Psoas muscle (tissue), 7 donors: ENCODE measurements at regions not wholly inside any gene's neighbourhood (a gene's known extent, or its start where the extent isn't known, plus 50 kb on each side); places are given as distances from the start of the nearest gene placed in this dataset.
"Not testable (repeated sequence)": the region's sequence is repeated elsewhere in the genome, so short reads cannot be mapped to it uniquely, and the experiment has no call there.

Experiments used
- ATAC-seq, 4 donors: fragments of 200-7000 bp; cut with Tn5 transposase; one replicate each; pipeline ENCODE4 v1.9.1; 2020; ENCODE audit warnings: moderate library complexity in 3 of 4, mild to moderate bottlenecking in 2 of 4
- DNase-seq, 2 donors: peaks; one replicate each; pipeline ENCODE4 v3.0.0-alpha.2; 2020
- H3K27ac ChIP-seq: fragments of 200-600 bp; one replicate; pipeline ENCODE4 v1.8.0; 2022
- H3K27me3 ChIP-seq, 3 donors: fragments of 200-600 bp in 1 of 3; one replicate each; pipeline versions ENCODE4 v1.6.1 to v1.8.0; 2013 to 2022; ENCODE audit warnings: low read length in 2 of 3, mild to moderate bottlenecking in 2 of 3, moderate library complexity in 1 of 3; ENCODE audit not compliant: insufficient read depth in 3 of 3
- H3K36me3 ChIP-seq, 2 donors: fragments of 200-600 bp in 1 of 2; one replicate each; pipeline versions ENCODE4 v1.6.1 to v1.8.0; 2013 to 2022; ENCODE audit warnings: low read depth in 1 of 2, mild to moderate bottlenecking in 1 of 2, moderate library complexity in 1 of 2; ENCODE audit not compliant: insufficient read depth in 1 of 2
- H3K4me1 ChIP-seq: fragments of 200-600 bp; one replicate; pipeline ENCODE4 v1.8.0; 2022
- H3K4me3 ChIP-seq: fragments of 200-600 bp; one replicate; pipeline ENCODE4 v1.8.0; 2022; ENCODE audit warnings: mild to moderate bottlenecking
- H3K9me3 ChIP-seq: fragments of 200-600 bp; one replicate; pipeline ENCODE4 v1.8.0; 2022
- WGBS, 3 donors: extraction: QIAGEN DNeasy Blood & Tissue Kit; methylation state at CpG; one replicate each; pipeline versions ENCODE4 v1.1.6 to v1.1.7; 2013; 5-methylcytosine and 5-hydroxymethylcytosine counted together
- intact Hi-C, 2 donors: fragments of 100-400 bp; cut with DNase I; formaldehyde crosslinking; loops; one replicate each; pipeline versions ENCODE4 v1.11.0 to v1.14.2; 2022
- TF ChIP-seq, protein P1 (sequence below): fragments of 200-600 bp; IDR thresholded peaks from one replicate; pipeline ENCODE4 v1.8.0; 2022; ENCODE audit warnings: antibody characterized with exemption
- donor health status: healthy with polysubstance abuse.
- donor health status: DM: no; HTN: no; CAD: no; lungs with moderate emphysema.
- donor health status: Bipolar disorder and iron deficiency.
- donor health status: healthy.
- donor health status: DM: yes; HTN: yes; CAD: no.
- donor health status: DM: no; HTN: no; CAD: no.
- donor health status: DM: yes; HTN: yes; CAD: no.

DNA sequence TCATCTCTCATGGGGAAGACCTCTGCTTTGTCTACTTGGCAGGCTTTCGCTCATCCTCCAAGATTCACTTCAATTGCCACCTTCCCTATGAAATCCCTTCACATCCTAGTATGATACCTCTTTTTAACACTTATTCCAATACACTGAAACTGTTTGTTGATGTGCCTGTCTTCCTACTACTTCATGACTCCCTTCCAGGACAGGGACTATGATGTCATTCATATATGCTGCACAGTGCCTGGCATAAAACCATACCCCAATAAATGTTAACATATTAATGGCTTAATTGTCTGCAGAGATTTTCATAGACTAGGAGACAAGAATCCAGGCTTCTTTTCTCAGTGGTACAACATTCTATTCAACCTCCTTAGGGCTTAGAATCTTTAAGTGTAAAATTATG, 215.5 kb downstream of the ZNF608 start:
- no peak for ATAC-seq
- TF ChIP-seq, protein P1, sequence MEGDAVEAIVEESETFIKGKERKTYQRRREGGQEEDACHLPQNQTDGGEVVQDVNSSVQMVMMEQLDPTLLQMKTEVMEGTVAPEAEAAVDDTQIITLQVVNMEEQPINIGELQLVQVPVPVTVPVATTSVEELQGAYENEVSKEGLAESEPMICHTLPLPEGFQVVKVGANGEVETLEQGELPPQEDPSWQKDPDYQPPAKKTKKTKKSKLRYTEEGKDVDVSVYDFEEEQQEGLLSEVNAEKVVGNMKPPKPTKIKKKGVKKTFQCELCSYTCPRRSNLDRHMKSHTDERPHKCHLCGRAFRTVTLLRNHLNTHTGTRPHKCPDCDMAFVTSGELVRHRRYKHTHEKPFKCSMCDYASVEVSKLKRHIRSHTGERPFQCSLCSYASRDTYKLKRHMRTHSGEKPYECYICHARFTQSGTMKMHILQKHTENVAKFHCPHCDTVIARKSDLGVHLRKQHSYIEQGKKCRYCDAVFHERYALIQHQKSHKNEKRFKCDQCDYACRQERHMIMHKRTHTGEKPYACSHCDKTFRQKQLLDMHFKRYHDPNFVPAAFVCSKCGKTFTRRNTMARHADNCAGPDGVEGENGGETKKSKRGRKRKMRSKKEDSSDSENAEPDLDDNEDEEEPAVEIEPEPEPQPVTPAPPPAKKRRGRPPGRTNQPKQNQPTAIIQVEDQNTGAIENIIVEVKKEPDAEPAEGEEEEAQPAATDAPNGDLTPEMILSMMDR, result no peak
- H3K4me3 ChIP-seq, result no peak overlapping the region
- H3K4me1 ChIP-seq, result peaks cover 10% of the 10 kb centered on the region
- 97 to 100% (median 99%) methylated on average over 1 of the region's 1 CpG for WGBS, 3 donors
- H3K36me3 ChIP-seq, result no peaks in the 10 kb centered on the region
- H3K27me3 ChIP-seq, result no peaks in the 10 kb centered on the region
- DNase-seq, result no peak
- H3K27ac ChIP-seq, result no peak overlapping the region
- H3K9me3 ChIP-seq, result no peaks in the 10 kb centered on the region
- intact Hi-C loops, result no loop called here

DNA sequence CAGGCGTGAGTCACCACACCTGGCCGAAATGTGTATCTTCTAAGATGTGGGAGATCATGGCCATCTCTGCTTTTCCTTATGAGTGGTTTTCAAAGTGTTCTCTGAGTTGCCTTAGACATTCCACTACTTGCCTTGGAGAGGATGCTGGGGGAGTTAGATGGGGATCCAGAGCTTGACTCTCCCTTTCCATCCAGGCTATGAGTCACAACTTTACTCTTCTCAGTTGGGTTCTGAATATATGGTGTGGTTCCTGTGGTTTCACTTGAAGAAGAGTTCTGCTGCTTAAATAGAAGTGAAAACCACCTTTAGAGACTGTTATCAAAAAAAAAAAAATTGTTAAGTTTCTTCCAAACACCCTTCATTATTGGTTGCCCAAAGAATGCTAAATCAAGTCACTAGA, 217.6 kb downstream of the ZNF608 start:
- no peak for ATAC-seq
- H3K4me1 ChIP-seq, result peaks cover 10% of the 10 kb centered on the region
- no peaks in the 10 kb centered on the region for H3K9me3 ChIP-seq
- intact Hi-C loops, result loop anchor here (10.0 kb wide), 1 partner anchor 216 kb away; the partner anchor contains the start of gene ZNF608 (in 2 of the 2)
- DNase-seq, result no peak
- TF ChIP-seq, protein P1, result no peak
- no peaks in the 10 kb centered on the region for H3K36me3 ChIP-seq
- H3K27me3 ChIP-seq, result no peaks in the 10 kb centered on the region
- H3K27ac ChIP-seq, result no peak overlapping the region
- H3K4me3 ChIP-seq, result no peak overlapping the region
- 97 to 99% (median 98%) methylated on average over 2 of the region's 2 CpGs for WGBS, 3 donors

DNA sequence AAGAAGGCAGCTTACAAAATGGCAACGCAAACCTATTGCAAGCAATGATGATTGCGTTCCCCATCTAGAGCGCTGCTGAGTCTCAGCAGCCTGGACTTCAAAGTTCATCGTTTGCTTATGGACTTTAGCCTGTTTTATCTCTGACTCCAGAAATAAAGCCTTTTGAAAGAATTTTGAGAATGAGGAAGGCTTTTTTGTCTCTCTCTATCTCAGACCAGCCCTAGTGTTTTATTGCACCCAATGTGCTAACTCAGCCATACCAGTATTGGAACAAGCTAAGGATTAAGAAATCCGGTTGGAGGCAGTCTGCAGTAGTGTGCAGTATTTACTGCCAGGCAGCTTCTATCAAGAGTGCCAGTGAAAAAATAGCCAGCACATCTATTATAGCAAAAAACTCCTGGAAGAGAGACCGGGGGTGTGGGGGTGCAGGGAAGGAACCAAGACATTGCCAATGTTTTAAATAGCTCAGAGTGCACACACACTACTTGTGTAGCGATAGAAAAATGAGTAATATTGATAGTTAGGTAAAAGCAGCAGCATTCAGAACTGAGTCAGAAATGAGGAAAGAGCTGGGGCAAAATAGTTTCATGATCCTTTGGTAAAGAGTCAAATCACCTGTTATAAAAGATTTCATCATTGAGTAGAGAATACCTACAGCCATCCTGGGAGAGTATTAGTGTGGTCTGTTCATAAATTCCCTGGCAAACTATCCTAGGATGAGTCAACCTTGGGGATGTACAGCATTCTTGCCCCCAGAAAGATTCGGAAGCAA, 219.0 kb downstream of the ZNF608 start:
- 40 to 62% (median 42%) methylated on average over 8 of the region's 8 CpGs for WGBS, 3 donors
- H3K4me3 ChIP-seq, result peak overlapping the region; percentile 17
- no peak for DNase-seq

DNA sequence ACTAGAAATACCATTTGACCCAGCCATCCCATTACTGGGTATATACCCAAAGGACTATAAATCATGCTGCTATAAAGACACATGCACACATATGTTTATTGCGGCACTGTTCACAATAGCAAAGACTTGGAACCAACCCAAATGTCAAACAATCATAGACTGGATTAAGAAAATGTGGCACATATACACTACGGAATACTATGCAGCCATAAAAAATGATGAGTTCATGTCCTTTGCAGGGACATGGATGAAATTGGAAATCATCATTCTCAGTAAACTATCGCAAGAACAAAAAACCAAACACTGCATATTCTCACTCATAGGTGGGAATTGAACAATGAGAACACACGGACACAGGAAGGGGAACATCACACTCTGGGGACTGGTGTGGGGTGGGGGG, 220.4 kb downstream of the ZNF608 start:
- DNase-seq, result not testable (repeated sequence)

More for the DNA sequence above, 219.0 kb downstream of the ZNF608 start:
- Histone ChIP-seq H3K36me3 (no peaks in the 10 kb centered on the region), H3K9me3 (no peaks in the 10 kb centered on the region), H3K27me3 (no peaks in the 10 kb centered on the region), H3K27ac (peak overlapping the region; percentile 31), H3K4me1 (peaks cover 10% of the 10 kb centered on the region)
- TF ChIP-seq, protein P1, result no peak
- ATAC-seq, result peak; percentile 75 to 93 (median 86)
- intact Hi-C loops, result loop anchor here (10.0 kb wide), 1 partner anchor 217 kb away; the partner anchor contains the start of gene ZNF608 (in 2 of the 2)

DNA sequence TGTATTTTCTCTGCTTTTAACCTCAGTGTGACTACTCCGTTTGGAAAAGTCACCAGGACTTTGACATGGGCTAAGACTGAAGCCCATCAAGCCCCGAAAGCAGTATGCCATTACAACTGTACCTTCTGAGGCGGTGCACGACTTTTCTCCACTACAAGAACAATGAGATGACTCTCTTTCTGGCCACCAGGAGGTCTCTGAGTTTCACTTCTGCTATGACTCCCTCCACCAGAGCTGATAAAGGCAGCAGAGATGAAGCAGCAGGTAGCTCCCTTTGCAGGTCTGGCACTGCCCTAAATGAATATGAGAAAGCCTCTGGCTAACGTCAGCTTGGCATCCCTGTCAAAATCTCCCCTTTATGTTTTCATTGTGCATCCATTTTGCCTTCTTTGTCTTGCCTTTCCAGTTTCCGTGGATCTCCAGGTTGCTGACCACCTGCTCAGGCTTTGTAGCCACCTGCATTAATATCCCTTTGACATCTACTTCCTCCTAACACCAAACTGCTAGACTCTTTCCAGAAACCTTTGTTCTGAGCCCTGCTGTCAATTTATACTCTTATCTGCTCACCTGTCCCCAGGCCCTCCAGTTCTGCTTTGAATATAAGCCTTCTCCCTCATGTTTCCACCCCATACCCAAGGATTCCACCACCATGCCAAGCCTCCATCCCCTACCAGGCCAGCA, 221.7 kb downstream of the ZNF608 start:
- 70 to 87% (median 75%) methylated on average over 6 of the region's 6 CpGs for WGBS, 3 donors
- intact Hi-C loops, result loop anchor here (10.0 kb wide), 1 partner anchor 220 kb away; the partner anchor contains the start of gene ZNF608 (in 2 of the 2)
- TF ChIP-seq, protein P1, result no peak

More for the DNA sequence above, 220.4 kb downstream of the ZNF608 start:
- not testable (repeated sequence) for H3K9me3 ChIP-seq, ATAC-seq, H3K4me3 ChIP-seq, H3K4me1 ChIP-seq, H3K27ac ChIP-seq, H3K36me3 ChIP-seq, H3K27me3 ChIP-seq
- 73 to 98% (median 90%) methylated on average over 2 to 4 of the region's 4 CpGs for WGBS, 3 donors
- intact Hi-C loops, result loop anchor here (10.0 kb wide), 1 partner anchor 219 kb away; the partner anchor contains the start of gene ZNF608 (in 2 of the 2)

More for the DNA sequence above, 221.7 kb downstream of the ZNF608 start:
- no peaks in the 10 kb centered on the region for H3K27me3 ChIP-seq
- H3K9me3 ChIP-seq, result no peaks in the 10 kb centered on the region
- ATAC-seq (no peak), DNase-seq (no peak)
- H3K4me3 ChIP-seq, result no peak overlapping the region
- H3K36me3 ChIP-seq, result no peaks in the 10 kb centered on the region
- no peak overlapping the region for H3K27ac ChIP-seq
- peaks cover 15% of the 10 kb centered on the region for H3K4me1 ChIP-seq
